PC-9 (cell line): ENCODE measurements at regions not wholly inside any gene's neighbourhood (a gene's known extent, or its start where the extent isn't known, plus 50 kb on each side); places are given as distances from the start of the nearest gene placed in this dataset.

ENCODE experiments used
- BruUV-seq: library from RNA; stranded (reverse); fragments of 400-500 nt; replicated peaks from 2 replicates; lab custom pipeline; 2021; lab: Mats Ljungman, UMichigan
- CTCF ChIA-PET: fragments of 300-600 bp; sonication (Branson Sonifier 250); formaldehyde crosslinking; loops from one replicate; lab custom pipeline; 2022; ENCODE audit warnings: antibody characterized with exemption; lab: Charles Lee
- POLR2A ChIA-PET: fragments of 300-600 bp; sonication (Branson Sonifier 250); formaldehyde crosslinking; loops from one replicate; lab custom pipeline; 2022; ENCODE audit warnings: antibody characterized with exemption; ENCODE audit not compliant: unreplicated experiment; lab: Charles Lee
- DNase-seq, 2 experiments: peaks; one replicate each; pipeline versions ENCODE4 v3.0.0 to v3.0.0-alpha.2; 2015 to 2022; ENCODE audit warnings: mixed read lengths in 1 of 2
- H2AFZ ChIP-seq: fragments of 200-600 bp; sonication (generic); 2 replicates; pipeline ENCODE4 v1.8.1; 2017; ENCODE audit warnings: antibody characterized with exemption
- H3F3A ChIP-seq: fragments of 200-600 bp; sonication (generic); 2 replicates; pipeline ENCODE4 v1.8.1; 2017; ENCODE audit warnings: antibody characterized with exemption, mild to moderate bottlenecking, low read depth; ENCODE audit not compliant: insufficient read depth
- H3K27ac ChIP-seq: fragments of 200-600 bp; sonication (generic); 2 replicates; pipeline ENCODE4 v1.6.1; 2016; ENCODE audit warnings: mixed run types
- H3K27me3 ChIP-seq: fragments of 200-600 bp; sonication (generic); 2 replicates; pipeline ENCODE4 v1.6.1; 2016; ENCODE audit warnings: low read depth, mixed run types; ENCODE audit not compliant: insufficient read depth
- H3K36me3 ChIP-seq: fragments of 200-600 bp; sonication (generic); 2 replicates; pipeline ENCODE4 v1.6.1; 2016; ENCODE audit warnings: low read depth, mixed run types
- H3K4me1 ChIP-seq: fragments of 200-600 bp; sonication (generic); replicated peaks from 2 replicates; pipeline ENCODE4 v1.6.1; 2016; ENCODE audit warnings: mixed run types; ENCODE audit not compliant: insufficient read depth
- H3K4me2 ChIP-seq: fragments of 200-600 bp; sonication (generic); 2 replicates; pipeline ENCODE4 v1.6.1; 2017; ENCODE audit warnings: mixed run types
- H3K4me3 ChIP-seq: fragments of 200-600 bp; sonication (generic); 2 replicates; pipeline ENCODE4 v1.6.1; 2016; ENCODE audit warnings: mixed run types
- H3K79me2 ChIP-seq: fragments of 200-600 bp; sonication (generic); 2 replicates; pipeline ENCODE4 v1.6.1; 2017; ENCODE audit warnings: low read depth, mixed run types
- H3K9me2 ChIP-seq: fragments of 200-600 bp; sonication (generic); 2 replicates; pipeline ENCODE4 v1.8.1; 2017; ENCODE audit warnings: mild to moderate bottlenecking; ENCODE audit not compliant: insufficient read depth
- H3K9me3 ChIP-seq: fragments of 200-600 bp; sonication (generic); 2 replicates; pipeline ENCODE4 v1.8.1; 2016; ENCODE audit warnings: low read depth; ENCODE audit not compliant: insufficient read depth
- H4K20me1 ChIP-seq: fragments of 200-600 bp; sonication (generic); 2 replicates; pipeline ENCODE4 v1.8.1; 2017; ENCODE audit not compliant: insufficient read depth
- CTCF ChIP-seq: fragments of 200-600 bp; sonication (generic); conservative IDR thresholded peaks from 2 replicates; pipeline ENCODE4 v1.6.1; 2017; ENCODE audit warnings: mixed run types, antibody characterized with exemption, mild to moderate bottlenecking, moderate library complexity
- EZH2 ChIP-seq: fragments of 200-600 bp; sonication (generic); IDR thresholded peaks from 2 replicates; pipeline ENCODE4 v1.8.0; 2017; ENCODE audit warnings: antibody characterized with exemption, low read depth
- intact Hi-C: fragments of 100-400 bp; cut with micrococcal nuclease; formaldehyde crosslinking; loops from one replicate; pipeline ENCODE4 v1.10.0; 2022; ENCODE audit not compliant: unreplicated experiment

DNA sequence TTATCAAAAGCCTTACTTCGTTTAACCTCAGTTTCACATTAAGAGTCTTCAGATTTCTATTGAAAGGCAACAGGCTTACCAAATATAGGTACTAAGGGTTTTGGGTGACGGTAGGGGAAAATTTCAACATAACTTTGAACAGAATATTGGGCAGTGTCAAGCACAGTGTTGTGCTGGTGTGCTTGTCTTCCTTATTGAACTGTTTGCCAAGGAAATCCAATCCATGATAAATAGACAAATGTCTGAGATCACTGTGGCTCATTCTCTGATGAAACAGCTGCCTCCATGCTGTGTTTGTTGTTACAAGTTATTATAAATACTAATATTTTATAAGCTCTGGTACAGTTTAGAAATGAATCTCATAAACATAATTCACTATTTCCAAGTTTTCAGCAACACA lies 730.1 kb downstream of the NR2F1-AS1 start:
- Histone ChIP-seq H3K4me3 (no peak overlapping the region), H3K27me3 (no peaks in the 10 kb centered on the region), H3K79me2 (no peaks in the 10 kb centered on the region), H3K27ac (no peak overlapping the region), H3F3A (no peaks in the 10 kb centered on the region), H3K9me3 (no peaks in the 10 kb centered on the region), H4K20me1 (no peaks in the 10 kb centered on the region), H3K4me1 (no peaks in the 10 kb centered on the region), H2AFZ (no peak overlapping the region), H3K9me2 (no peaks in the 10 kb centered on the region), H3K4me2 (no peak overlapping the region), H3K36me3 (no peaks in the 10 kb centered on the region)
- DNase-seq: no peak
- ChIA-PET CTCF (no interaction called here), POLR2A (no interaction called here)
- BruUV-seq: no TSS peak
- TF ChIP-seq EZH2 (no peak), CTCF (no peak)
- intact Hi-C loops: no loop called here

GRCh38 chr5:92849756-92850155 lies 731.3 kb downstream of the NR2F1-AS1 start:
- H3K4me1 ChIP-seq: no peaks in the 10 kb centered on the region
- H3K4me3 ChIP-seq: no peak overlapping the region
- intact Hi-C loops: no loop called here
- no peak overlapping the region for H2AFZ ChIP-seq
- H4K20me1 ChIP-seq: no peaks in the 10 kb centered on the region
- BruUV-seq: no TSS peak
- TF ChIP-seq CTCF: no peak
- no peak for TF ChIP-seq EZH2
- no peak for DNase-seq
- H3K27ac ChIP-seq: no peak overlapping the region
- H3K79me2 ChIP-seq: no peaks in the 10 kb centered on the region
- H3K9me3 ChIP-seq: no peaks in the 10 kb centered on the region
- H3K36me3 ChIP-seq: no peaks in the 10 kb centered on the region
- POLR2A ChIA-PET: no interaction called here
- H3K9me2 ChIP-seq: no peaks in the 10 kb centered on the region
- no peak overlapping the region for H3K4me2 ChIP-seq
- no peaks in the 10 kb centered on the region for H3F3A ChIP-seq
- CTCF ChIA-PET: no interaction called here
- H3K27me3 ChIP-seq: no peaks in the 10 kb centered on the region

DNA sequence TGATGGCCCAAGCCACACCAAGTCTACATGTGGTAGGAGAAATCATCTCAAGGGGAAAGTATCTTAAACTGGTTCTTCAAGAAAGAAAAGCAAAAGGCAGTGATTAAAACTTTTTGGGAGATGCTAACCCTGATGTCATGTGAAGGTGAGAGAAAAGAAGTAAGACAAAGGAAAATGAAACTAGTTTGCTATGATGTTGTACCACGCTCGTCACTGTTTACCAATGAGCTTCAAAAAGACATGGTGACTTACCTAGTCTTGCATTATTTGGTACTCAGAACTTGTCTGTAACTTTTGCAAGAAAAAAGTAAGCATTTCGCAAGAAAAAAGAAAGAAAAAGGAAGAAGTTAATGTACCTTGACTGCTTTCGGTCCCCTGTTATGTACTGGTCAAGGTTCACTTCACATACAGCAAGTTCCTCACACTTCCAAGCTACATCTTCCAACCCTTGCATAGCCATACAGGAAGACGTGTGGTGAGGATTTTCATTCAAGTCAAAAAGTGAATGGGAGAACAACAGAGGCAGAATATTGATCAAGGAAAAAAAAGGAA lies 739.3 kb downstream of the NR2F1-AS1 start:
- ChIA-PET CTCF (no interaction called here), POLR2A (no interaction called here)
- Histone ChIP-seq H3K4me1 (no peaks in the 10 kb centered on the region), H3F3A (no peaks in the 10 kb centered on the region), H2AFZ (no peak overlapping the region; the same call in 1 of the 2 replicates), H3K9me3 (no peaks in the 10 kb centered on the region), H3K27me3 (no peaks in the 10 kb centered on the region), H3K79me2 (no peaks in the 10 kb centered on the region), H3K36me3 (no peaks in the 10 kb centered on the region), H3K9me2 (no peaks in the 10 kb centered on the region), H3K27ac (no peak overlapping the region), H4K20me1 (no peaks in the 10 kb centered on the region), H3K4me2 (no peak overlapping the region), H3K4me3 (no peak overlapping the region)
- intact Hi-C loops: loop anchor here (5.0 kb wide), 1 partner anchor 1646 kb away; no protein-coding TSS in a partner anchor
- BruUV-seq: no TSS peak
- no peak for DNase-seq
- no peak for TF ChIP-seq CTCF
- TF ChIP-seq EZH2: no peak
